Keratinocyte (primary cell): ENCODE measurements at regions not wholly inside any gene's neighbourhood (a gene's known extent, or its start where the extent isn't known, plus 50 kb on each side); places are given as distances from the start of the nearest gene placed in this dataset.

ENCODE experiments used
- EZH2 ChIP-seq: IDR thresholded peaks from one replicate; pipeline ENCODE4 v1.6.1; 2012; ENCODE audit warnings: inconsistent platforms, mild to moderate bottlenecking, low read length, moderate library complexity
- TF ChIP-seq, protein P1 (sequence below), 3 experiments: IDR thresholded peaks in 1 of 3; conservative IDR thresholded peaks in 1 of 3; optimal IDR thresholded peaks in 1 of 3; 2 replicates in 2 of 3; 3 replicates in 1 of 3; pipeline versions ENCODE3 to v1.5.1; 2011; ENCODE audit warnings: low read length in 3 of 3, mild to moderate bottlenecking in 3 of 3, moderate library complexity in 2 of 3, control low read depth in 1 of 3, inconsistent platforms in 1 of 3; ENCODE audit not compliant: insufficient read depth in 2 of 3; ENCODE audit errors: extremely low read depth in 1 of 3

DNA sequence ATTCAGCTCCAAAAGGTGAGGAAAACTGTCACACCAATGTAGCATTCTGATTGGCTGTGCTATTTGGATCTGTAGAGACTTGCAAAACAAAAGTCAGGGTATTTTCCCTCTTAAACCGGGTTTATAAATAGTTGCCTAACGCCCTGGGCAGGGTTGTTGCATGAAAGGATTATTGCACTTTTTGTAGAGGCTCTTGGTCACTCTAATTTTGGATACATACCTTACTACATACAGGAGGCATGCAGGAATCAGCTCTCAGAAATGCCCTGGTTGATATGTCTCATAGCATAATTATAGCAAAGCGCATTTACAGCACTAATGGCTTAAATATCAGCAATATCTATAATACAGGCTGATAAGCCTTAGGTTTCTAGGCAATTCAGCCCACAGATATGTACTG, 200.0 kb upstream of the GDNF start:
- TF ChIP-seq, protein P1, sequence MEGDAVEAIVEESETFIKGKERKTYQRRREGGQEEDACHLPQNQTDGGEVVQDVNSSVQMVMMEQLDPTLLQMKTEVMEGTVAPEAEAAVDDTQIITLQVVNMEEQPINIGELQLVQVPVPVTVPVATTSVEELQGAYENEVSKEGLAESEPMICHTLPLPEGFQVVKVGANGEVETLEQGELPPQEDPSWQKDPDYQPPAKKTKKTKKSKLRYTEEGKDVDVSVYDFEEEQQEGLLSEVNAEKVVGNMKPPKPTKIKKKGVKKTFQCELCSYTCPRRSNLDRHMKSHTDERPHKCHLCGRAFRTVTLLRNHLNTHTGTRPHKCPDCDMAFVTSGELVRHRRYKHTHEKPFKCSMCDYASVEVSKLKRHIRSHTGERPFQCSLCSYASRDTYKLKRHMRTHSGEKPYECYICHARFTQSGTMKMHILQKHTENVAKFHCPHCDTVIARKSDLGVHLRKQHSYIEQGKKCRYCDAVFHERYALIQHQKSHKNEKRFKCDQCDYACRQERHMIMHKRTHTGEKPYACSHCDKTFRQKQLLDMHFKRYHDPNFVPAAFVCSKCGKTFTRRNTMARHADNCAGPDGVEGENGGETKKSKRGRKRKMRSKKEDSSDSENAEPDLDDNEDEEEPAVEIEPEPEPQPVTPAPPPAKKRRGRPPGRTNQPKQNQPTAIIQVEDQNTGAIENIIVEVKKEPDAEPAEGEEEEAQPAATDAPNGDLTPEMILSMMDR (optimal IDR thresholded peaks at IDR 0.05 in 1 of 3, IDR thresholded peaks at IDR 0.05 in 1 of 3, conservative IDR thresholded peaks at IDR 0.05 in 1 of 3; ENCODE audit: extremely low read depth in 1 of 3, insufficient read depth in 2 of 3, low read length in 3 of 3) = no peak
- TF ChIP-seq EZH2 = no peak
